ENCODE measurements at regions not wholly inside any gene's neighbourhood (a gene's known extent, or its start where the extent isn't known, plus 50 kb on each side); places are given as distances from the start of the nearest gene placed in this dataset.

DNA sequence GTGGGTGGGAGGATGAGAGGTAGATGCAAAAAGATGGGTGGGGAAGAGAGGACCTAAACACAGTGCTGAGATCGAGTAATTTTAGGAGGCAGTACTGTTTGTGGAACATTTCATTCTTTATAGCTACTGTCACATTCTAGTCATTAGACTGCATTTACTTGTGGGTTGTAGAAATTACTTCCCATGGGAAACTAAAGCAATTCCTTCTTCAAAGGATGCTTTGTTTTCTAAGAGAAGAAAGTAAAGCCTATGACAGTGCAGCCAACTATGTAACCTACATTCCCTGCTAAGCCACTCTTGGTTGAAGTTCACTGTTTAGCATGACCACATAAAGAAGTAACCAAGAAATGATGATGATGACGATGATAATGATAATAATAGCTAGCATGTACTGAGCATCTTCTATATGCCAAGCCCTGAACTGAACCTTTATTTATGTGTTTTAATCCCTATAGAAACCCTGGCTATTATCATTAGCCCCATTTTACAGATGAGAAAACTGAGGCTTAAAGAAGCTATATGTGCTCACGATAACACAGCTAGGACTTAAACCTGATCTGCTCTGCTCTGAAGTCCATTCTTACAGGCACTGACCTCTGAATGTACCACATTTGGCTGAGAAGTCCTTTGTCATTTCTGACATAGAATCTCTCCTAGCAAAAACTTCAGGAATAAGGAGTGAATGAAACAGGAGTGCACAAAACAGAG is 114.5 kb upstream of the KIT start:
- no peak for DNase-seq

GRCh38 chr4:54545663-54546424 is 111.9 kb upstream of the KIT start:
- DNase-seq: no peak

DNA sequence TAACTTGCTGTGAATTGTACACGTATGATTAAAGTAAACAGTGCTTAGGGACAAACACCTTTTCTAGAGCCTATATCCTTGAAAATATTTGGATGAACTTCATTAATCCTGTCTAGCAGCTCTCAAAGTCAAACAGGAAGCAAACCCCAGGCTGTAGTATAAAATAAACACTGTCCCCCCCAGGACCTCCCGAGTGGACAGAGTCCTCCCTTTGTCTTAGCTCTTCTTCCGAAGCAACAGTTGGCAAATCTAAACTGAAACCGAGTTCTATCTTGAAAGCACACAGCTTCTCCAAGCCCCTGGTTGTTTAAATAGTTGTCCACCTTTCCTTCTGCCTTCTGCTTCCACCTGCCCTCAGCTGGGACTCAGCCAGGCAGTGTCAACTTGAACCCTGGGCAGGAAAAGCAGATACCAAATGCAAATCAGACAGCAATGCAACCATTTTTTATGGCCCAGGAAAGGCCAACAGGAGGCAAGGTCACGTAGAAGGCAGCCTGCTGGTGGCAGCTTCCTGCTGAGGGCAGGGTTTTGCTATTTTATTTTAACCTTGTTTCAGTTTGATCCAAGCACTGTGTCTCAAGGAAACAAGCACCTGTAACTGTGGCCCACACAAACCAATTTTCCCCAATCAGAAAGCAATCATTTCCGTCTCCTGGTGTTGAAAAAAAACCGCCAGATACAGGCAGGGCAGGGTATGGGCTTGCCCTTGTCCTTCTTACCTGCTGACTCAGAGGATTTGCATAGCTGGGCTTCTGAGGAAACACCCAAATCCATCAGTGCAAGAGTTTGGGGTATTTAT is 110.3 kb upstream of the KIT start:
- peak in 1 of 2 donors; percentile 10 for DNase-seq

DNA sequence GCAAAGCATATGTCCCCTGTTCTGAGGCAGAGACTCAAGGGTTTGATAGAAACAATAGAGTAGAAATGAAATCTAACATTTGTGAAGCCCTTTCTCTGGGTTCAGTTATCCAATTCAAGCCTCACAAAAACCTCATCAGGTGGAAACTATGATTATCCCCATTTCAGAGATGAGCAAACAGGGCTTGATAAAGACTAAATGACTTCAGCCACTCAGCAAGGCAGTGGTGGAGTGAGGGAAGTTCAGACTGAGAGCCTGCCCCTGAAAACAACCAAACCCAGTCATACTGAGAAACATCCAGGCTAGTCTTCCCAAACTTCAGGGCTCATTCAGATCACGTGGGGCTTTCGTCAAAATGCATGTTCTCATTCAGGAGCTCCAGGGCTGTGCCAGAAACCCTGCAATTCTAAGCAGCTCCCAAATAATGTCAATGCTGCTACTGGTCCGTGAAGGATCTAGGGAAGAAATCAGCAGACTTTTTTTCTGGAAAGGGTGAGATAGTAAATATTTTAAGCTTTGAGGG is 109.6 kb upstream of the KIT start:
- no peak for DNase-seq

DNA sequence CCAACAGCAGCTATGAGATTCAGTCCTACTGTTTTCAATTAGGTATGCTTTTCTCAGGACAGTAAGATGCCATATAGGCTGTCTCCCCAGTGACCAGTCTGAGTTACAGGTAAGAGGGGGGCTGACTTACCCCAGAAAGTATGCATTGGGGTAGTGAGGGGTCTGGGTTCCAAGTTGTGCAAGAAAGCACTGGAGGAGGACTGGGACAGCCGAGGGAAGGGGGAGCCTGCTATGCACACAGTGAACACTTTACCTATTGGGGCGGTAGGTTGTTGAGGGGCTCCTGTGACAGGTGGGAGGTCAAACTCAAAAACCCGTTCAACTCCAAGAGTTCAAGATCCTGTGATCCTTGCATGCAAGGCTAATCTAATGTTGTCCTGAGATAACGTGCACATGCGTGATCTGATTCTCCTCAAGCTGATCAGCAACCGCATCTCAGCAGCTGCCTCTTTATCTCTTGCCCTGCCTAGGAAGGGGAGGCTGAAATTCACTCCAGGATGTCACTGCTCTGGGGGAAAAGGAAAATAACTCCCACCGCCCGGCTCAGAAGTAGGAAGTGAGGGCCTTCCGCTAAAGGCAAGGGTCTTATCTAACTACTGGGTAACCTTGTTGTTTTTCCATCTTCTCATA is 108.8 kb upstream of the KIT start:
- DNase-seq: no peak

GRCh38 chr4:54550395-54551171 is 107.2 kb upstream of the KIT start:
- DNase-seq: peak in 1 of 2 donors; percentile 10

DNA sequence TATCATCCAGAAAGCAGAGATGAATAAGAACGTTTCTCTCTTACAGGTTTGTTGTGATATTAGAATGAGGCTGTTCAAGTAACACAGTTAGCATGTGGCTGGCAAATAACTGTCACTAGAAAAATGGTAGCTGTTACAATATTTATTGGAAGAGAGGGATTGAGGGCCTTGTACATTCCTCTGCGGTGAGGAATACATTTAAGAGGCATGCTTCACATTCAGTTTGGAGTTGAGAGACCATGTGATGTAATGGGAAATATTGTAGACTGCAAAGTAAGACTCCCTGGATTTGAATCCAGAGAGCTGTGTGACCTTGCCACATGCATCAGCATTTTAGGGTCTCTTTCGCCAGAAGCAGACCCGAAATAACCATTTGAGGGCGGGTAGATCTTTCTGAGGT is 104.8 kb upstream of the KIT start:
- no peak for DNase-seq

- no peak for DNase-seq
Observed at GRCh38 chr4:54554339-54554990, 103.3 kb upstream of the KIT start.

DNA sequence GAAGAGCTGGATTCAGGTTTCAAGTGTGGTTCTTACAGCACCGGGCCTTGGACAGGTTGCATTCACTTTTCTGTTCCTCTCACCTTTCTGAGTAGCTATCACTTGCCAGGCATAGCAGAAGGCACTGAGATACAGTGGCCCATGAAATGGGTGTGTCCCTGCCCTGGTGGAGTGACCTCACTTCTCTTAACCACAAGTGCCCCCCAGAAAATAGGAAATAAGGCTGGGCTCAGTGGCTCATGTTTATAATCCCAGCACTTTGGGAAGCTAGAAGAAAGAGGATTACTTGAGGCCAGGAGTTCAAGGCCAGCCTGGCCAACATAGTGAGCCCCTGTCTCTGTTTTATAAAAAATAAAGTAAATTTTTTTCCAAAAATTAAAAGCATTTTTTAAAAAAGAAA is 101.7 kb upstream of the KIT start:
- no peak for DNase-seq

DNA sequence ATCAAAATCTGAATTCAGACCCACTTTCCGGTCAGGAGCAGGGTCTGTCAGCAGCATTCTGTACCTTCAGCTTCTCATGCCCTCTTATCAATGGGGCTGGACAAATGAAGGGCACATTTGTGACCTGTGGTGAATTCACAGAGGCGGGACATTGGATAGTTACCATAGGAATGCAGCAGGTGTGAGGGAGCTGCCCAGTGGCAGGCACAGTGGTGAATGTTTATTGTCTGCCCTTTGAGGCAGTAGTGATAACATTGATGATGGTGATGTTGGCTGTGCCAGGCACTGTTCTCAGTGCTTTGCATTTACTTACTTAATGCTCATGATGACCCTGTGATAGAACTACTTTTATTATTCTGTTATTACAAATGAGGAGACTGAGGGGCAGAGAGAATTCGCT is 101.2 kb upstream of the KIT start:
- no peak for DNase-seq

- no peak for DNase-seq
Observed at GRCh38 chr4:54558889-54559677, 98.7 kb upstream of the KIT start.

- no peak for DNase-seq
Observed at GRCh38 chr4:54560513-54560912, 97.2 kb upstream of the KIT start.

DNA sequence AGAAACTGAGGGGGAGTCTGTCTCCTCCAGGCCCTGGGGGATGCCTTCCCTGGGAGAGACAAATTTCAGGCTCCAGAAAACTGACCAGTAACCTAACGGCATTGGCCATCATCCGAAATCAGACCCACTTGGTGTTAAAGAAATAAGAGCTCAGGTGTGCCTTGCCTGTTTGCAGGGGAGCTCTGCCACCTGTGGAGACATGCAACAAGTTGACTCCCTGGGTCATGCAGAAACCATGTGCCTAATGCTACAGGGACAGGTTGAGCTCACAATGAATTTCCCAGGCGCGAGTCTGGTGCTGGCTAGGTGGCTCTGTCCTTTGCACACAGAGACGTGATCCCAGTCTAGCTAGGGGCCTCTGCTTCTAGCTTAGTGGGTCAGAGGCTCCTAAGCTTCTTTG is 95.8 kb upstream of the KIT start:
- DNase-seq: no peak

- no peak for DNase-seq
Observed at GRCh38 chr4:54566608-54567007, 91.1 kb upstream of the KIT start.

DNA sequence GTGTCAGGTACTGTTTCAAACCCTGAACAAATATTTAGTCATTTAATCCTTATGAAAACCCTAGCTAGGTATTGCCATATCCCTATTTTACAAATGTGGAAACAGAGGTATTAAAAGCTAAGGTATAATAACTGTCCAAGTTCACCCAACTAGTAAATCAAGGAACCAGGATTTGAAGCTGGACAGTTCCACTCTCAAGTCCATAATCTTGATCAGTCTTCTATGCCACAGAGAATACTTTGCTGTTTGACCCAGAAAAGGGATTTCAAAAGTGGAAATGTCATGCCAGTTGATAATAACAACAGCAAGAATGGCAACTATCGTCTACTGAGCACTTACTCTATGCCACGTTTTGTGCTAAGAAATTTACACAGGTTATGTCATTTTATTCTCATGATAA is 90.4 kb upstream of the KIT start:
- no peak for DNase-seq

DNA sequence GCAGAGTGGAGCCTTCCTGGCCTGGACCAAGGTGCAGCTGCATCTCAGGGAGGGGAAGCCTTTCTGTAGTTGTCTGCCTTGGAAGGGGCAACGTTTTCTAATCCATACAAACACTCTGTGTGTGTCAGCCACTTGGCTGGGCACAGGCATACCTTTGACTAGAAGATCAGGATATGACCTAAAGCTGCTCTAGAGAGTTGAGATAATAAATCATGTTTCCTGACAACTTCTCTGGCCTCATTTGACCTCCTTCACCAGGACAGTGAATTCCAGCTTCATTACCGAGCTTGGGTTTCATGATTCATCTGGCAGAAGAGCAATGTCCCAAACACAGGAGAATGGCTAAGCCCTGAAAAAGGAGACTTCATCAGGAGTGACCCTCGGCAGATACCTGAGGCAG is 89.6 kb upstream of the KIT start:
- no peak for DNase-seq

GRCh38 chr4:54570822-54571221 is 86.9 kb upstream of the KIT start:
- no peak for DNase-seq

DNA sequence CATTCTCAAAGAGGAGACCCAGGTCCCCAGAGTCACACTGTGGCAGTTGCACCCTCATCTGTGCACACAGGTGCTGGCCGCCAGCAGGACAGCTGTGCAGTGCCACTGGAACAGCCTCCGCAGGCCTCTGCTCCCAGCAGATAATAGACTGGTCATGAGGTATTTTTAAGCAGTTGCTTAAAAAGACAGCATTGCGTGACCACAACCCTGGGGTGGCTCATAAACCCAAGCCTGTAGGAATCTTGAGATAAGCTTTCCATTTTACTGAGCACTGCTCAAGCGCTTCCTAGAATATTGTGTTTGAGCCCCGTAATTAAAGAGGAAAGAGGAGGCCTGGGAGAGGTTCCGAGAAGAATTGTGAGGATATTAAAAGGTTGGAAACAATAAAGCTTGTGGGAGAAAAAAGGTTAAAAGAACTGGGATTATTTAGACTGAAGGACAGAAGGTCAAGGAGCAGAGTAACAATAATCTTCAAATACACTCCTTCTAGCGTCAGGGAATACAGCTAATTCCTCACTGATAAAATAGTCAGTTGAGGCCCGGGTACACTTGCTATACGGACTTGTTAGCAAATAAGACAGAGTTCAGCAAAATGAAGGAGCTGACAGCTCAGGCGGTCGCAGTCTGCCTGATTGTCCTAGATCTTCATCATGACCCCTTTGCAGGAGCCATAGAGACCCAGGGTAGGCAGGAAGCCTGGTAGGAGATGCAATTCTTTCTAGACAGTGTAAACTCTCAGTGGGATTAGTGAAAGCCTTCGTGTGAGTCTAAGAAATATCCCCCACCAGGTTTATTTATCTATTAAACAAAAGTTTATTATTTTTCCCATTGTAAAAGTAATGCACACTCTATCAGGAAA is 86.2 kb upstream of the KIT start:
- no peak for DNase-seq

GRCh38 chr4:54572152-54572542 is 85.6 kb upstream of the KIT start:
- DNase-seq: no peak

All from right lung (tissue), 2 donors.